Pancreas (tissue), 10 donors: ENCODE measurements at regions not wholly inside any gene's neighbourhood (a gene's known extent, or its start where the extent isn't known, plus 50 kb on each side); places are given as distances from the start of the nearest gene placed in this dataset.

Experiments used
- ATAC-seq, 4 donors: fragments of 200-7000 bp; cut with Tn5 transposase; one replicate each; pipeline versions ENCODE4 v1.8.0 to v1.9.1; 2020; ENCODE audit warnings: mild to moderate bottlenecking in 4 of 4, moderate library complexity in 4 of 4
- DNase-seq, 6 donors: peaks; one replicate each; pipeline ENCODE4 v3.0.0-alpha.2; 2020
- FAIRE-seq: peaks from 2 replicates; lab custom pipeline; 2012; peaks lifted over from hg19 to GRCh38; lab: Jason Lieb, UNC
- H3K27ac ChIP-seq, 4 donors: fragments of 200-600 bp; sonication (generic); 1 replicate in 3 of 4; 2 replicates in 1 of 4; pipeline versions ENCODE4 v1.5.0 to v1.8.0; 2020
- H3K27me3 ChIP-seq, 4 donors: fragments of 200-600 bp; one replicate each; pipeline ENCODE4 v1.8.0; 2021
- H3K36me3 ChIP-seq, 3 donors: fragments of 200-600 bp; sonication (generic) in 1 of 3; one replicate each; pipeline versions ENCODE4 v1.5.0 to v1.8.0; 2020 to 2021
- H3K4me1 ChIP-seq, 3 donors: fragments of 200-600 bp; one replicate each; pipeline ENCODE4 v1.8.0; 2021
- H3K4me3 ChIP-seq, 4 donors: fragments of 200-600 bp; sonication (generic) in 2 of 4; one replicate each; pipeline versions ENCODE4 v1.5.0 to v1.8.0; 2020 to 2021
- H3K9me3 ChIP-seq, 4 donors: fragments of 200-600 bp; one replicate each; pipeline ENCODE4 v1.8.0; 2021
- CTCF ChIP-seq, 4 donors: fragments of 200-600 bp; sonication (generic) in 3 of 4; IDR thresholded peaks; one replicate each; pipeline versions ENCODE4 v1.5.0 to v1.8.0; 2021; ENCODE audit warnings: antibody characterized with exemption in 4 of 4
- WGBS, 2 donors: extraction: QIAGEN DNeasy Blood & Tissue Kit; methylation state at CpG; one replicate each; pipeline ENCODE4 v1.1.7; 2013; 5-methylcytosine and 5-hydroxymethylcytosine counted together
- intact Hi-C, 3 donors: fragments of 100-400 bp; cut with DNase I; formaldehyde crosslinking; loops; one replicate each; pipeline versions ENCODE4 v1.11.1 to v1.14.2; 2022
- donor health status: healthy with polysubstance abuse.
- donor health status: DM: no; HTN: no; CAD: no; lungs with moderate emphysema.
- donor health status: DM: no; HTN: no; CAD: no.
- donor health status: control.
- donor health status: control.
- donor health status: Bipolar disorder and iron deficiency.
- donor health status: DM: yes; HTN: yes; CAD: no.
- donor health status: DM: no; HTN: no; CAD: no.
- donor health status: DM: no; HTN: no; CAD: no.
- donor health status: DM: yes; HTN: yes; CAD: no.

GRCh38 chr16:7976125-7976524 lies 614.2 kb downstream of the TMEM114 start:
- 58 to 77% methylated on average over 5 of the region's 5 CpGs for WGBS, 2 donors
- H3K27me3 ChIP-seq, result peaks cover 0 to 4% (median 2%) of the 10 kb centered on the region in 4 donors
- no peaks in the 10 kb centered on the region for H3K36me3 ChIP-seq
- FAIRE-seq (peak; percentile 34), DNase-seq (no peak), ATAC-seq (no peak)
- no peak for TF ChIP-seq CTCF (IDR thresholded peaks at IDR 0.05)
- no peaks in the 10 kb centered on the region for H3K9me3 ChIP-seq
- intact Hi-C loops, result no loop called here
- no peak overlapping the region for H3K27ac ChIP-seq
- no peaks in the 10 kb centered on the region for H3K4me1 ChIP-seq
- no peak overlapping the region for H3K4me3 ChIP-seq

- DNase-seq, result no peak
- Histone ChIP-seq H3K4me1 (no peaks in the 10 kb centered on the region), H3K9me3 (no peaks in the 10 kb centered on the region), H3K27me3 (peaks cover 0 to 3% (median 0%) of the 10 kb centered on the region in 4 donors), H3K27ac (no peak overlapping the region), H3K36me3 (no peaks in the 10 kb centered on the region), H3K4me3 (no peak overlapping the region)
- no peak for ATAC-seq
- FAIRE-seq, result no peak
- TF ChIP-seq CTCF (IDR thresholded peaks at IDR 0.05), result no peak
- WGBS, 2 donors, result 66 to 67% methylated on average over 4 of the region's 4 CpGs
- intact Hi-C loops, result no loop called here
Observed at GRCh38 chr16:7967996-7968509, 622.3 kb downstream of the TMEM114 start.

- no peak for TF ChIP-seq CTCF (IDR thresholded peaks at IDR 0.05)
- DNase-seq (no peak), FAIRE-seq (no peak), ATAC-seq (no peak)
- no peak overlapping the region for H3K4me3 ChIP-seq
- no peak overlapping the region for H3K27ac ChIP-seq
- no peaks in the 10 kb centered on the region for H3K36me3 ChIP-seq
- H3K27me3 ChIP-seq, result no peaks in the 10 kb centered on the region
- no peaks in the 10 kb centered on the region for H3K9me3 ChIP-seq
- 35 to 47% methylated on average over 5 of the region's 5 CpGs for WGBS, 2 donors
- intact Hi-C loops, result no loop called here
- no peaks in the 10 kb centered on the region for H3K4me1 ChIP-seq
Observed at GRCh38 chr16:7964744-7965143, 625.6 kb downstream of the TMEM114 start.

GRCh38 chr16:7964167-7964566 lies 626.1 kb downstream of the TMEM114 start:
- ATAC-seq (no peak), DNase-seq (no peak), FAIRE-seq (no peak)
- no peak for TF ChIP-seq CTCF (IDR thresholded peaks at IDR 0.05)
- Histone ChIP-seq H3K27me3 (no peaks in the 10 kb centered on the region), H3K4me3 (no peak overlapping the region), H3K27ac (no peak overlapping the region), H3K9me3 (no peaks in the 10 kb centered on the region), H3K36me3 (no peaks in the 10 kb centered on the region), H3K4me1 (no peaks in the 10 kb centered on the region)
- 17 to 22% methylated on average over 6 of the region's 6 CpGs for WGBS, 2 donors
- intact Hi-C loops, result no loop called here

- ATAC-seq, result no peak
- H3K4me1 ChIP-seq, result no peaks in the 10 kb centered on the region
Observed at GRCh38 chr16:7962091-7962879, 628.0 kb downstream of the TMEM114 start.

More at GRCh38 chr16:7962091-7962879, 628.0 kb downstream of the TMEM114 start:
- Histone ChIP-seq H3K27me3 (no peaks in the 10 kb centered on the region), H3K4me3 (no peak overlapping the region), H3K9me3 (no peaks in the 10 kb centered on the region), H3K27ac (no peak overlapping the region), H3K36me3 (no peaks in the 10 kb centered on the region)
- TF ChIP-seq CTCF (IDR thresholded peaks at IDR 0.05), result no peak
- FAIRE-seq (no peak), DNase-seq (no peak)
- WGBS, 2 donors, result 49 to 56% methylated on average over 9 of the region's 9 CpGs
- intact Hi-C loops, result no loop called here
